ENCODE measurements at regions not wholly inside any gene's neighbourhood (a gene's known extent, or its start where the extent isn't known, plus 50 kb on each side); places are given as distances from the start of the nearest gene placed in this dataset.
"Not testable (repeated sequence)": the region's sequence is repeated elsewhere in the genome, so short reads cannot be mapped to it uniquely, and the experiment has no call there.

- no peak for DNase-seq (ENCODE audit: low read depth in 4 of 4, low spot score in 3 of 4)
These were observed 327.1 kb upstream of the B3GAT1 start for GRCh38 chr11:134739136-134739535.

- no peak for DNase-seq (ENCODE audit: low read depth in 4 of 4, low spot score in 3 of 4)
These were observed 326.5 kb upstream of the B3GAT1 start for GRCh38 chr11:134738581-134738980.

GRCh38 chr11:134737563-134738510 lies 325.8 kb upstream of the B3GAT1 start:
- no peak for DNase-seq (ENCODE audit: low read depth in 4 of 4, low spot score in 3 of 4)

- no peak for DNase-seq (ENCODE audit: low read depth in 4 of 4, low spot score in 3 of 4)
These were observed 324.4 kb upstream of the B3GAT1 start for GRCh38 chr11:134736251-134736947.

GRCh38 chr11:134734894-134735293 lies 322.9 kb upstream of the B3GAT1 start:
- no peak for DNase-seq (ENCODE audit: low read depth in 4 of 4, low spot score in 3 of 4)

- DNase-seq (ENCODE audit: low read depth in 4 of 4, low spot score in 3 of 4), result no peak
These were observed 322.3 kb upstream of the B3GAT1 start for GRCh38 chr11:134734141-134734845.

GRCh38 chr11:134733646-134734045 lies 321.6 kb upstream of the B3GAT1 start:
- no peak for DNase-seq (ENCODE audit: low read depth in 4 of 4, low spot score in 3 of 4)

GRCh38 chr11:134731213-134731961 lies 319.3 kb upstream of the B3GAT1 start:
- no peak for DNase-seq (ENCODE audit: low read depth in 4 of 4, low spot score in 3 of 4)

GRCh38 chr11:134730561-134731212 lies 318.6 kb upstream of the B3GAT1 start:
- no peak for DNase-seq (ENCODE audit: low read depth in 4 of 4, low spot score in 3 of 4)

- no peak for DNase-seq (ENCODE audit: low read depth in 4 of 4, low spot score in 3 of 4)
These were observed 318.1 kb upstream of the B3GAT1 start for GRCh38 chr11:134730101-134730500.

GRCh38 chr11:134728186-134728585 lies 316.1 kb upstream of the B3GAT1 start:
- no peak for DNase-seq (ENCODE audit: low read depth in 4 of 4, low spot score in 3 of 4)

- no peak for DNase-seq (ENCODE audit: low read depth in 4 of 4, low spot score in 3 of 4)
These were observed 315.6 kb upstream of the B3GAT1 start for GRCh38 chr11:134727636-134728035.

- no peak for DNase-seq (ENCODE audit: low read depth in 4 of 4, low spot score in 3 of 4)
These were observed 315.2 kb upstream of the B3GAT1 start for GRCh38 chr11:134727204-134727603.

GRCh38 chr11:134725716-134726639 lies 313.9 kb upstream of the B3GAT1 start:
- no peak for DNase-seq (ENCODE audit: low read depth in 4 of 4, low spot score in 3 of 4)

- DNase-seq (ENCODE audit: low read depth in 4 of 4, low spot score in 3 of 4), result no peak
These were observed 313.2 kb upstream of the B3GAT1 start for GRCh38 chr11:134725211-134725610.

- no peak for DNase-seq (ENCODE audit: low read depth in 4 of 4, low spot score in 3 of 4)
These were observed 312.7 kb upstream of the B3GAT1 start for GRCh38 chr11:134724779-134725140.

GRCh38 chr11:134724106-134724778 lies 312.2 kb upstream of the B3GAT1 start:
- no peak for DNase-seq (ENCODE audit: low read depth in 4 of 4, low spot score in 3 of 4)

GRCh38 chr11:134720691-134721070 lies 308.6 kb upstream of the B3GAT1 start:
- not testable (repeated sequence) for DNase-seq (ENCODE audit: low read depth in 4 of 4, low spot score in 3 of 4)
